CD4-positive, alpha-beta T cell treated with Interleukin-15 for 1 hour (primary cell): ENCODE measurements at regions not wholly inside any gene's neighbourhood (a gene's known extent, or its start where the extent isn't known, plus 50 kb on each side); places are given as distances from the start of the nearest gene placed in this dataset.
A peak's percentile ranks its signal among the peaks of the same experiment; 100 is the strongest.
"Not testable (repeated sequence)": the region's sequence is repeated elsewhere in the genome, so short reads cannot be mapped to it uniquely, and the experiment has no call there.

ENCODE experiments used
- DNase-seq: peaks from one replicate; pipeline ENCODE4 v3.0.0-alpha.2; 2020

DNA sequence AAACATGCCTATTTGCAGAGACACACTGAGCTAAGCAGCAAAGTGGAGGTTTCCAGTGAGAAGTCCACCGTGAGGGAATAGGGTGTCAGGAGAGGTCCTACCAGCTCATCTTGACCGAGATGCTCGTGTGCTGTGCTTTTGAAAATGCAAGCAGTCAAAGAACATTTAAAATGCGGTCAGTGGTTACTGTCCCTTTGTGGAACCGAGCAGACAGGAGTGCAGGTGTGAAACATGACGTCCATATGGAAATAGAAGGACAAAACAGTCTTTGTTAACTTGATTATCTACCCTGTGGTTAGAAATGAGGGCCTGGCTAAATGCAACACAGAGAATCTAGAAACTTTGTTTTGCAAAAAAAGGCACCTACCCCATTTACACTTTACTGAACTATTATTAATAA lies 473.3 kb downstream of the SPATA31A6 start:
- not testable (repeated sequence) for DNase-seq

DNA sequence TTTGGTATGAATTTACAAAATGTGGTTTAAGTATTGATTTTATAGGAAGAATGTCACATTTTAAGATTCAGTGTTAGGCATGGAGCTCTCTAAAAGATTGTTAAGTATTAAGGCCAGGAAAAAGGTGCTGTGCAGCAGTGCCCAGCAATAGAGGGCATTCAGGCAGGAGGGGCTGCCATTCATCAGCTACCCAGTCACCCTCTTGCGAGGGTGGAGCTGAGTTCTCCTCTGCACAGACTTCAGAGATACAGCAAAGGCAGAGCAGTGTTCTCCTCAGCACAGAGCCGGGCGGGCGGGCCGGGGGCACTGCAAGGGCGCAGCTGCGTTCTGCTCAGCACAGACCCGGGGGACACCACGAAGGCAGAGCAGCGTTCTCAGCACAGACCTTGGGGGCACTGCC lies 474.0 kb downstream of the SPATA31A6 start:
- DNase-seq = not testable (repeated sequence)

DNA sequence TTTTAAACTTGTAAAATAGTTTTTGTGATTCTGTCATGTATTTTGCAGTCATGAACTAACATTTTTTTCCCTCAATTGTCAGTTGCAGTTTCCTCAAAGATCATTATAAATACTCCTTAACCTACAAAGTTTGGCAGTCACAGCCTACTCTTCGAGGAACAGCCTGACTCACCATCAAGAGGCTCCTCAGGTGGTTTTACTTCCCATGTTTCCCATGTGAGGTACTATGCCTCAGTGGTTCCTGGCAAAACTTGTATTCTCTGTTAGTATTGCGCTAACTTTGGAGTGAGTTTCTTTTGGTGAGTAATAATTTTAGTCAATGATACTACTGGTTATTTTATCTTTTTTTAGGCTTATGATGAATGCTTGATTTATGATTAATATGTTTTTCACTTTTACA lies 513.7 kb downstream of the SPATA31A6 start:
- DNase-seq = not testable (repeated sequence)

GRCh38 chr9:42702890-42703289 lies 519.4 kb downstream of the SPATA31A6 start:
- not testable (repeated sequence) for DNase-seq

DNA sequence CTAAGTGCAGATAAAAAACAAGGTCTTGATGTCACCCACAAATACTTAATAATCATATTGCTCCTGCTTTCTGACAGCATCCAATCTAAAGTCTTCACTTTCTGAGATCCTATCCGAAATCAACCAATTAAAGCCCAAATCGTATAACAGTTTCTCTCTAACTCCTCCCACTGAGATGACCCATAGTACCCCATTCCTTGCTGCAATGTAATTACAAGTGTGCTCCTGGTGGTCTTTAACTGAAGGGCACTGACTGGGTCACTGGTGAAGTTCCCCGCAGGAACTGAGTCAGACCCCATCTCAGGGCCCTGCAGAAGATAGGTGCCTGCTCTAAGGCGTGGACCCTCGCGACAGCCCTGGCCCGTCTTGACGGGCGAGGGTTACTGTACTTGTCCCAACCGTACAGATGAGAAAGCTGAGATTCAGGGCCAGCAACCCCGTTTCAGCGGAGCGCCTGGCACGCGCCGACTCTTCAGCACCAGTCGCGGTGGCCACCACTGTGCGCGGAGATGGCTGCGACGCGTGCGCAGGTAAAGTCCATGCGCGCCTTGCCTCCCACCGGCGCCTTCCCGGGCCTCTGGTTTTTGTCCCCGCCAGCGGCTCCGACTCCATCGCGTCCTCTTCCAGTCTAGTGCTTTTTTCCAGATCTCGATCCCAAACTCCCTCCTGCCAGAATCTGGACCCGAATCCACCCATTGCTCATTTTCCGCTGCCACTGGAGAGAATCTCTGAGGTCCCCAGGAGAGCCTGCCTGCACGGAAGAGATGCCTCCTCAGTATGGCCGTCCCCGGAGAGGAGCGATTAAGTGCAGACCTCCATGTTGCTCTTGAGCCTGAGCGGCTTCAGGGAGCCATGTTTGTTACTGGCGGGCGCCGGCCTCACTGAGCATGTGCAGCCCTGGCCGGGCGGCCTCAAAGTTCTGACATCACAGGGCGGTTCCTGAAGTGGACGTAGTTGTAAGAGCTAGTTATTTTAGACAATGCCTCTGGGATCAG lies 541.7 kb downstream of the SPATA31A6 start:
- peak; percentile 75 for DNase-seq

GRCh38 chr9:42743030-42743814 lies 559.8 kb downstream of the SPATA31A6 start:
- peak; percentile 52 for DNase-seq

DNA sequence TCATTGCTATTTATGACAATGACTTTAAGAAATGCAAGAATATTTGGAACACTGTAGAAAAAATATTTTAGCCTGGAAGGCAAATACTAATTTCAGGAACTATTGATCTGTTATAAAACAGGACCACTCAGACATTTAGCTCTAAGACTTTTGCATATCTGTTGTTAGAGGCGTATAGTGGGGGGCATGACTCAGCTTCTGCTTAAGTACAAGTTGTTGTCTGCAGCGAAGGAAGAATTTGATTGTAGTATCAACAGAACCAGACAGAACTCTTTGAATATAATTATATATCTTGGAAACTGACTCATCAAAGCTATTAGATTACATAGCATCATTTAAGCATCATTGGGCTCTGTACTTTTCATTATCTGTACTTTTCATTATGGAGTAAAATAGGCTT lies 573.8 kb downstream of the SPATA31A6 start:
- DNase-seq = not testable (repeated sequence)

- DNase-seq = not testable (repeated sequence)
Measured at GRCh38 chr9:42759320-42759719, 575.9 kb downstream of the SPATA31A6 start.

GRCh38 chr9:42782201-42782600 lies 598.7 kb downstream of the SPATA31A6 start:
- DNase-seq = not testable (repeated sequence)

DNA sequence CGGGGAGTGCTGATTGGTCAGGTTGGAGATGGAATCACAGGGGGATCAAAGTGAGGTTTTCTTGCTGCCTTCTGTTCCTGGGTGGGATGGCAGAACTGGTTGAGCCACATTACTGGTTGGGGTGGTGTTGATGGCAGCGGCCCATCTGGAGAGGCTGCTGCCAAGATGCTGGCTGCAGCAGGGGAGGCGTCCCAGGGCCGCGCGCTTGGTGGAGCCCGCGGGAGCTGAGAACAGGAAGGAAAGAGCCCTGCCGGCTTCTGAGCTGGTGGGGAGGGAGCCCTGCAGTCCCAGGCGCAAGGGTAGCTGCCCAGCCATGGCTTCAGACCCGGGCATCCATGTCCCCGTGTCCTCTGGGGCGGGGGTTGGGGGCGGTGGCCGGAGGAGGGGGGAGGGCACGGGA lies 609.3 kb downstream of the SPATA31A6 start:
- not testable (repeated sequence) for DNase-seq

DNA sequence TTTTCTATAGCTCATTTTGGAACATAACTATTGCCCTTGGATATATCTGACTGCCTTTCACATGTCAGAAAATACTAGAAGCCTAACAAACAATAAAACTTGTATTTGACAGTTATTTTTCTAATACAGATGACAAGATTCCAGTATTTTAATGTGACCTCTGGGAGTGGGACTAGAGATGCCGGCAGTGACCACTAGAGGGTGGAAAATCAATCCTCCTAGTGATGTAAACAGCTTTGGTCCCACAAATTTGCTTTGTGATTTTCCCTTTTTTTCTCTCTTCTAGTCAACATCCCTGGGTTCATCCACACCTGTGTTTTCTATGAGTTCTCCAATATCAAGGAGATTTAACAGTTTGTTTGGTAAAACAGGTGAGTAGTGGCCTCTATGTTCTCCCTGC lies 615.1 kb downstream of the SPATA31A6 start:
- not testable (repeated sequence) for DNase-seq

- not testable (repeated sequence) for DNase-seq
Measured at GRCh38 chr9:42802716-42803115, 619.3 kb downstream of the SPATA31A6 start.

GRCh38 chr9:42806674-42807073 lies 623.2 kb downstream of the SPATA31A6 start:
- not testable (repeated sequence) for DNase-seq

- DNase-seq = not testable (repeated sequence)
Measured at GRCh38 chr9:42821468-42821867, 638.0 kb downstream of the SPATA31A6 start.

DNA sequence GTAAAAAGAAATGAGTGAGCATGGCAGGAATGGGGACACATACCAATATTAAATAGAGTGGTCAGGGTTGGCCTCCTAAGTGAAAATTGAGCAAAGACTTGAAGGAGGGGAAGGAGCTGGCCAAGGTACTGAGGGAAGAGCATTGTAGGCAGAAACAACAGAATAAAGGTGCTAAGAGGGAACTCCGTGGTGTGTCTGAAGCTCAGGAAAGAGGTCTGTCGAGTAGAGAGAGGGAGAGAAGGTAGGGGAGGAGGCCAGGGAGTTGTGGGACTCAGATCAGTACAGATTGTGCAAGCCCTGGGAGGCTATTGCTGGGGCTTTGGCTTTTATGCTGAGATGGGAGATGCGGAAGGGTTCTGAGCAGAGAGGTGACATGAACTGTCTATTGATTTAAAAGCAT lies 664.7 kb downstream of the SPATA31A6 start:
- DNase-seq = not testable (repeated sequence)

DNA sequence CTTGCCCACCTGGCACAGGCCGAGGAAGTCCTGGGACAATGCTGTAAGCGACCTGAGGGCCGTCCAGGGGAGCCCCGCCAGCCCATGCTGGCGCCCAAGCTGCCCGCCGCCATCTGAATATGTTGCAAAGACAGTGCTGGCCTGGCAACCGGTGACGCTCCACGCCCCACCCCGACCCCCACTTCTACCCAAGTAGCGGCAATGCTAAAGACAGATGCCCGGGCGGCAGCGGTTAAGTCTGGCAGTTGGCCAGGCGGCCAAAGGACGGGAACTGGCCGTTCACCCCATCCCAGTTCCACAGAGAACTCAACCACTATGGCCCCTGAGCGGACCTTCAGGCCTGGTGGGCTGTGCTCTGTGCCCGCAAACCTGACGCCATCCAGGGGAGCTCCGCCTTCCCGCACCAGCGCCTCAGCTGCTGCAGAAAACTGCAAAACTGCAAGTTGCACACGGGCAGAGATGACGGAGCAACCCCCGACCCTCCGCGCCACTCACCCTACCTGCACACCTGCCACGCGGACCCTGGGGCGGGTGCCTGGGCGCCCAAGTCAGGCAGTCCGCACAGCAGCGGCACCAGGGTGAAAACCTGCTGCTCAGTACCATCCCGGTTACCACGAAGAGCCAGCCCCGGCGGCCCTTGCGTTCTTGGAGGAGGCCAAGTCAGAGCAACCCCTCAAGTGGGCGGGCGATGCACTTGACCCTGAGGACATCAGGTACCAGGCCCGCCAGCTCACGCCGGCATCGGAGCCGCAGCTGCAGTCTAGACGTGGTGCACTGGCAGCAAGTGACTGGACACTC lies 667.6 kb downstream of the SPATA31A6 start:
- DNase-seq = not testable (repeated sequence)

DNA sequence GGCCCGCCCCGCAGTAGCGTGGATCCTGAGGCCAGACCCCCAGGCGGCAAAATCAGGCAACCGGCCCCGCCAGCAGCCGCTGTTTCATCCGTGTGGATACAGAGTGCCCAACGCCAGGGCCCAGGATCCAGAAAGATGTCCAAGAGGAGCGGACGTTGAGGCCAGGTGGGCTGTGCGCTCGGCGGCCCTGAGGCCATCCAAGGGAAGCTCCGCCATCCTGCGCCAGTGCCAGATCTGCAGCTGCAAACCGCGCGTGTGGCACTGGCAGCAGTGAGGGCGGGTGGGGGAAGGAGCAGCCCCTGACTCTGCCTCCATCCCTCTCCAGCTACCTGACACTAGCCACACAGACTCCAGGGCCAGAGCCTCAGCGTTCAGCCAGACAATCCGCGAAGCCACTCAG lies 668.2 kb downstream of the SPATA31A6 start:
- not testable (repeated sequence) for DNase-seq

DNA sequence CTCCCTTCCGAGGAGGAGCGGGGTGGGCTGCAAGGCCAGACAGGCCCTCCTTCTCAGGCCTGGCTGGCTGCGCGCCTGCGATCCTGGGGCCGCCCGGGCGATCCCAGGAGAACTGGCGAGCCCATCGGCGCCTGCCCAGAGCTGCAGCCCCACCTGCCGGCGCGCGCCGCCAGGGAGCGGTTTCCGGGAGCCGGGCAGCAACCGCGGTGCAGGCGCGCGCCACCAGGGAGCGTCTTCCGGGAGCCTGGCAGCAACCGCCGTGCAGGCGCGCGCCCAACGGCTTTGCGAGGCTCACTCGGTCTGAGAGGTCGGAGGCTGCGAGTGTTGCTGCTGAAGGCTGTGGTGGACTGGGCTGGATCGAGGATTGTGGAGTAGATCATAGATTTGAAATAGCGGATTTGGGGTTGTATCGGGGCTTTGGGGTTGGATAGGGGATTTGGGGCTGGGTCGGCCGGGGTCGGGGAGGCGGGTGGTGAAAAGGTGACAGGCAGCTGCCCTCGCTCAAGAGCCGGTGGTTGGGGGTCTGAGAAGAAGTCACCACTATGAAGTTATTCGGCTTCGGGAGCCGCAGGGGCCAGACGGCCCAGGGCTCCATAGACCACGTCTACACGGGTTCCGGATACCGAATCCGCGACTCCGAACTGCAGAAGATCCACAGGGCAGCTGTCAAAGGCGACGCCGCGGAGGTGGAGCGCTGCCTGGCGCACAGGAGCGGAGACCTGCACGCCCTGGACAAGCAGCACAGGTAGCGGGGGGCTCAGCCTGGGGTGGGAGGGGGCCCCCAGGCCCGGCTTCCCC lies 668.9 kb downstream of the SPATA31A6 start:
- not testable (repeated sequence) for DNase-seq

DNA sequence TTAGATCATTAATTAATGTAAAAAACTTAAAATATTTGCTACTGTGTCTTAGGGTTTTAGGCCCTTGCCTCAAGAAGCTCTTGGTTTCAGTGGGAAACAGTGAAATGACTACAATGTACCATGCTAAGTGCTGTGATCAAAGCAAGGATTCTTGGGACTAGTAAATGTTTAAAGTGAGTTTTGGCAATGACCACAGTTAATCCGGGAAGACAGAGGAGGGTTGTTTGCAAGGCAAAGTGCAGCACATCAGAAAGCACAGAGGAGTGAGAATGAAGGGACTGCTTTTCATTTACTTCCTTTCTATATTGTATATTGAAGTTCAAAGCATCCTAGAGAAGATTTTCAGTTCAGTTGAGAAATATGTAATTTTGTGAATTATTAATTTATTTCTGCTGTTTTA lies 676.7 kb downstream of the SPATA31A6 start:
- not testable (repeated sequence) for DNase-seq

DNA sequence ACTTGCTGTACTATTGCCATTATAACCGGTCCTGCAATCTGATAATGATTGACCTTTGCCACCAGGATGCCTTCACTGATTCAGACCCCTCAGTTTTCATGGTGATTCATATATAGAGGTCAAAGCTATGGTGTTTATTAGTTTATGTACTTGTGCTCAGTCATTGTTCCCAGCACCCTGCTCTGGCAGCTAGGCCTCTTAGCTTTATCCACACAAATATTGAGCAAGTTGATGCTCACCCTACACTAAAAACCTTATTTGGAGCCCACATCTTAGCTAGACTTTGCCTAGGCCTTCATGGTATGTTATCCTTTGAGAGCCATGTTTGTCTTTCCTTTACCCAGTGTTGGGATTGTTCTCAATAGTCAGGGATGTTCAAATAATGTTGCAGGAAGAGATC lies 679.0 kb downstream of the SPATA31A6 start:
- DNase-seq = not testable (repeated sequence)
